GM19463 (cell line): ENCODE measurements at regions not wholly inside any gene's neighbourhood (a gene's known extent, or its start where the extent isn't known, plus 50 kb on each side); places are given as distances from the start of the nearest gene placed in this dataset.

Source experiments
- ATAC-seq: cut with Tn5 transposase; IDR thresholded peaks from one replicate; pipeline ENCODE4 v1.9.1; 2021; ENCODE audit warnings: mild to moderate bottlenecking, moderate library complexity; ENCODE audit not compliant: unreplicated experiment

GRCh38 chr16:76157629-76158028, 119.6 kb upstream of the CNTNAP4 start:
- ATAC-seq, result no peak

GRCh38 chr16:76162046-76162445, 115.2 kb upstream of the CNTNAP4 start:
- ATAC-seq, result no peak

- ATAC-seq, result peak; percentile 53
Measured at GRCh38 chr16:76164970-76165558, 112.1 kb upstream of the CNTNAP4 start.

GRCh38 chr16:76175718-76176117, 101.5 kb upstream of the CNTNAP4 start:
- peak; percentile 16 for ATAC-seq

GRCh38 chr16:76176153-76176552, 101.0 kb upstream of the CNTNAP4 start:
- ATAC-seq, result peak; percentile 90

- no peak for ATAC-seq
Measured at GRCh38 chr16:76176616-76177015, 100.6 kb upstream of the CNTNAP4 start.

GRCh38 chr16:76182041-76182635, 95.1 kb upstream of the CNTNAP4 start:
- ATAC-seq, result no peak

GRCh38 chr16:76183647-76184046, 93.6 kb upstream of the CNTNAP4 start:
- ATAC-seq, result no peak

- ATAC-seq, result no peak
Measured at GRCh38 chr16:76190057-76190456, 87.1 kb upstream of the CNTNAP4 start.

GRCh38 chr16:76190480-76190879, 86.7 kb upstream of the CNTNAP4 start:
- no peak for ATAC-seq

GRCh38 chr16:76193906-76194615, 83.1 kb upstream of the CNTNAP4 start:
- ATAC-seq, result no peak

- no peak for ATAC-seq
Measured at GRCh38 chr16:76194616-76195015, 82.6 kb upstream of the CNTNAP4 start.

GRCh38 chr16:76195056-76195455, 82.1 kb upstream of the CNTNAP4 start:
- ATAC-seq, result no peak

GRCh38 chr16:76195648-76196047, 81.6 kb upstream of the CNTNAP4 start:
- ATAC-seq, result no peak

GRCh38 chr16:76197900-76198299, 79.3 kb upstream of the CNTNAP4 start:
- no peak for ATAC-seq

GRCh38 chr16:76199681-76200220, 77.5 kb upstream of the CNTNAP4 start:
- ATAC-seq, result no peak

- no peak for ATAC-seq
Measured at GRCh38 chr16:76201385-76201784, 75.8 kb upstream of the CNTNAP4 start.

- no peak for ATAC-seq
Measured at GRCh38 chr16:76204249-76204648, 73.0 kb upstream of the CNTNAP4 start.

- ATAC-seq, result no peak
Measured at GRCh38 chr16:76207270-76207669, 69.9 kb upstream of the CNTNAP4 start.

- ATAC-seq, result no peak
Measured at GRCh38 chr16:76210157-76210556, 67.0 kb upstream of the CNTNAP4 start.

GRCh38 chr16:76213860-76214259, 63.3 kb upstream of the CNTNAP4 start:
- ATAC-seq, result no peak

GRCh38 chr16:76214856-76215255, 62.3 kb upstream of the CNTNAP4 start:
- no peak for ATAC-seq
